ENCODE measurements at regions not wholly inside any gene's neighbourhood (a gene's known extent, or its start where the extent isn't known, plus 50 kb on each side); places are given as distances from the start of the nearest gene placed in this dataset.
"Not testable (repeated sequence)": the region's sequence is repeated elsewhere in the genome, so short reads cannot be mapped to it uniquely, and the experiment has no call there.

DNA sequence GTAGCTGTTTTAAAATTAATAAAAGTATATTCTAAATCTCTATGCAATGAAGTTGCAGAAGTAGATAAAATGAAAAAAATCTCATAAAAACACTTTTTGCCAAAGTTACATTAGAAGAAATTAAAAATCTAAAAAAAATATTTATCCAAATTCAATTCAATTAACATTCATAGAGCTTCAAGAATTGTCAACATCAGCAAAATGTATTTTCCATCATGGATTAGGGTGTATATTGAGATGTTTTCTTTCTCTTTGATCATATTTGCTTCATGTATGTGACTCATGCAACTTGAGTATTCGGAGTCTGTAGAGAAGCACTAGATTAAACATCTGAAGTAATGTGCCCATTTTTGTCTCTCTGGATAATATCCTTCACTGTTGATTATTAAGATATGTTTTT lies 415.3 kb upstream of the FAM174A start:
- Mint-ChIP-seq H3K4me1 (no peaks in the 10 kb centered on the region), H3K36me3 (no peaks in the 10 kb centered on the region), H3K4me3 (no peak overlapping the region), H3K27ac (no peak overlapping the region), H3K27me3 (ENCODE audit: low read depth in 3 of 3) (peaks cover 0 to 2% (median 0%) of the 10 kb centered on the region in 3 donors), H3K9me3 (peaks cover 0 to 14% (median 2%) of the 10 kb centered on the region in 6 donors)
- DNase-seq, result no peak

DNA sequence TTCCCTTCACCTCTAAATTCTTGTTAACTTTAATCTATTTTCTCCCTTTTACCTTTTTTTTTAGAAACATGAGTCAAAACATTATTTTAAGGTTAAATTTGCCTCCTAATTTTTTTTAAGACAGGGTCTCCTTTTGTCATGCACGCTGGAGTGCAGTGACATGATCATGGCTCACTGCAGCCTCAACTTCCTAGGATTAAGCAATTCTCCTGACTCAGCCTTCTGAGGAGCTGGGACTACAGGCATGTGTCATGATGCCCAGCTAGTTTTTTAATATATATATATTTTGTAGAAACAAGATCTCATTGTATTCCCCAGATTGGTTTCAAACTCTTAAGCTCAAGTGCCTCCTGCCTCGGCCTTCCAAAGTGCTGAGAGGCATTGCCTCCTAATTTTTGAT lies 424.7 kb upstream of the FAM174A start:
- peaks cover 12 to 46% (median 28%) of the 10 kb centered on the region in 6 donors for H3K9me3 Mint-ChIP-seq
- H3K27ac Mint-ChIP-seq, result no peak overlapping the region
- H3K4me3 Mint-ChIP-seq, result no peak overlapping the region
- H3K36me3 Mint-ChIP-seq, result no peaks in the 10 kb centered on the region
- H3K4me1 Mint-ChIP-seq, result no peaks in the 10 kb centered on the region
- H3K27me3 Mint-ChIP-seq (ENCODE audit: low read depth in 3 of 3), result peaks cover 0 to 2% (median 0%) of the 10 kb centered on the region in 3 donors
- DNase-seq, result no peak

DNA sequence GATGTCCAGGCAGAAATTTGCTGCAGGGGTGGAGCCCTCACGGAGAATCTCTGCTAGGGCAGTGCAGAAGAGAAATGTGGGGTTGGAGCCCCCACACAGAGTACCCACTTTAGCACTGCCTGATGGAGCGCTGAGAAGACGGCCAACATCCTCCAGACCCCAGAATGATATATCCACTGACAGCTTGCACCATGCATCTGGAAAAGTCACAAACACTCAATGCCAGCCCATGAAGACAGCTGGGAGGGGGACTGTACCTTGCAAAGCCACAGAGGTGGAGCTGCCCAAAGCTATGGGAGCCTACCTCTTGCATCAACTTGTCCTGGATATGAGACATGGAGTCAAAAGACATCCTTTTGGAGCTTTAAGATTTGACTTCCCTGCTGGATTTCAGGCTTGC lies 426.3 kb upstream of the FAM174A start:
- no peak overlapping the region for H3K27ac Mint-ChIP-seq
- H3K9me3 Mint-ChIP-seq, result peaks cover 9 to 45% (median 24%) of the 10 kb centered on the region in 6 donors
- DNase-seq, result no peak
- H3K4me3 Mint-ChIP-seq, result no peak overlapping the region
- no peaks in the 10 kb centered on the region for H3K4me1 Mint-ChIP-seq
- H3K36me3 Mint-ChIP-seq, result no peaks in the 10 kb centered on the region
- peaks cover 0 to 2% (median 0%) of the 10 kb centered on the region in 3 donors for H3K27me3 Mint-ChIP-seq (ENCODE audit: low read depth in 3 of 3)

DNA sequence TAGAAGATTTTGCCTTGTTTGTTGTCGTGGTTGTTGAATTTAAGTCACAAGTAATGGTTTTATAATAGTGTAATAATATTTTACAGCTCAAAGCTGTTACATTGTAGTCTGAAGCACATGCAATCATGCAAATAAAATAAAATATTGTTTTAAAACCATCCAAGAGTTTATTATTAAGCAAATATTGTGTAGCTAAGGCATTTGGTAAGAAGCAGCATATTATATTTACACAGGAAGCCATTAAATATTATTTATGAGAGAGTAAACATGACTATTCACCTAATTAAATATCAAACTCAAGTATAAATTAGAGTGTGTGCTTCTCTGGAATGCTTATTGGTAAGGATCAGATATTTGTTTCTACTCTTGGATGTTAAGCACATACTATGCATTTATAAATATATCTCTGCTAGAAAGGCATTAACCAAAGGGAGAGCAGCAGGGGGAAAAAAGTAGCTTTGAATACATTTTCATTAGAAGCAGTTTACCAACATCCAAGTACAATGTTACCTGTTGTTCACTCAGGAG lies 431.5 kb upstream of the FAM174A start:
- not testable (repeated sequence) for H3K27me3 Mint-ChIP-seq (ENCODE audit: low read depth in 3 of 3); H3K36me3 Mint-ChIP-seq; H3K4me3 Mint-ChIP-seq; DNase-seq; H3K27ac Mint-ChIP-seq; H3K4me1 Mint-ChIP-seq
- H3K9me3 Mint-ChIP-seq, result peaks cover 0 to 20% (median 5%) of the 10 kb centered on the region in 6 donors

DNA sequence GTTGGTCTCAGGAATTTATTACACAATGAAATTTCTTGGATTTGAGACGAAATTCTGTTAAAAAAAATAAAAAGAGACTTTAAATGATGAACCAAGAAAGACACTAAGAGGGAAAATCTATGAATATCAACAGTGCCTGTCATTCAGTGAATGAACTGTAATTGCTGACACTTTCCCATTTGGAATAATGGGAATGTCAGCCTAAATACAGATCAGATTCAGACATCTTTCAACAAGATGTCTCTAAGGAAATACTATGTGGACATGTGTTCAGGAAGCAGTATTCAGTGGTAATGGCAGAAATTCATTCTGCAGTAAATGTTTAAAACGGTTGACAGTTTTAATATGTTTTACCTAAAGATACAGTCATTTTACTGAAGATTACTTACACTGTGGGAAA lies 433.7 kb upstream of the FAM174A start:
- H3K27ac Mint-ChIP-seq; H3K9me3 Mint-ChIP-seq; DNase-seq; H3K36me3 Mint-ChIP-seq; H3K27me3 Mint-ChIP-seq (ENCODE audit: low read depth in 3 of 3); H3K4me3 Mint-ChIP-seq; H3K4me1 Mint-ChIP-seq: not testable (repeated sequence)

DNA sequence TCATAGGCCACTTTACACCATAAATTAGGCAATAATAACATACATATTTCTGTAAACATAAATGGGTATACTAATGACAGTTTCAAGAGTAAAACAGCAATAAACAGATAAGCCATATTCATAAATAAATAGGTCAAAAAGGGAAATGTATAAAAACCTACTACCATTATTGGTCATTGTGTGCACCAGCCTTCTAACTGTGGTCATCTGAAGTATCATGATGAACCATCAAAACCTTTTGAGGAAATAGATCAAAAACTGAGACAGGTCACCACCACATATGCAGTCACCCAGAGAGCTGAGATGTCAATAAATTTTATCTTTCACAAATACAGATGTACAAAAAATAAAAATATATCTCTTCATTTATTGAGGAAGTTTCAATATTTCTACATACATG lies 438.8 kb upstream of the FAM174A start:
- not testable (repeated sequence) for H3K4me3 Mint-ChIP-seq; H3K4me1 Mint-ChIP-seq; H3K27ac Mint-ChIP-seq; H3K27me3 Mint-ChIP-seq (ENCODE audit: low read depth in 3 of 3); H3K9me3 Mint-ChIP-seq; DNase-seq; H3K36me3 Mint-ChIP-seq

DNA sequence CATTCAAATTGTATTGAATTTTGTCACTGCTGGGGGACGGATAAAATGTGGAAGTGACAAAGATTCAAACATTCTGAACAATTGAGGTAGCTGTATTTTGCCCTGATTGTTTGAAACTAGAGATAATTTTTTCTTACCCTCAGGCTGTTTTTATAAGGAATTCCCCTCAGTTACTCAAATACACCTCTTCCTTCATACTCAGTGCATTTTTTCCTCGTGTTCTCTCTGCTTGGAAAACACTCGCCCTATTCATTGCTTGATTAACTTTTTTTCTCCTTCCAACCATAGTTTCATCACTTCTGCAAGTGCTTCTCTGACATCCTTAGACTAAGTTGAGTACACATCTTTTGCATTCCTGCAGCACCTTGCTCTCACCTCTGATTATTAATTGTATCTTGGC lies 454.5 kb upstream of the FAM174A start:
- H3K36me3 Mint-ChIP-seq; H3K4me1 Mint-ChIP-seq; H3K9me3 Mint-ChIP-seq; H3K27ac Mint-ChIP-seq; H3K27me3 Mint-ChIP-seq (ENCODE audit: low read depth in 3 of 3); DNase-seq; H3K4me3 Mint-ChIP-seq: not testable (repeated sequence)

DNA sequence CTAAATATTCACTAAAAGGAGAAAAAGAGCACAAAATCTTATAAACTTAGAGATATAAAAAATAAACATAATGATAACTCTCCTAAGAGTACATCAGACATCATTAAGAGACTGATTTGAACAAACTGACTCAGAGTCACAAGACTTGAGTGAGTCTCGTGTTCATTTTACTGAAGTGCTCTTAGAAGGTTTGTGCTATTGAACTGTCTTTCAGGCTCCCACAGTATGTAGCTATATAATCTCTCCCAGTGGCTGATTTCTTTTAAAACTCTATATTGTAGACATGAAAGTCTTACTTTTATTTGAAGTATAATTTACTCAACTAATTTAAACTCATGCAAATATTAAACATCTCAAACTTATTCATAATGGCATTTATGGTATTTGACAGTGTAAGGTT lies 456.0 kb upstream of the FAM174A start:
- H3K27me3 Mint-ChIP-seq (ENCODE audit: low read depth in 3 of 3); H3K4me3 Mint-ChIP-seq; H3K36me3 Mint-ChIP-seq; H3K27ac Mint-ChIP-seq; H3K9me3 Mint-ChIP-seq; DNase-seq; H3K4me1 Mint-ChIP-seq: not testable (repeated sequence)

DNA sequence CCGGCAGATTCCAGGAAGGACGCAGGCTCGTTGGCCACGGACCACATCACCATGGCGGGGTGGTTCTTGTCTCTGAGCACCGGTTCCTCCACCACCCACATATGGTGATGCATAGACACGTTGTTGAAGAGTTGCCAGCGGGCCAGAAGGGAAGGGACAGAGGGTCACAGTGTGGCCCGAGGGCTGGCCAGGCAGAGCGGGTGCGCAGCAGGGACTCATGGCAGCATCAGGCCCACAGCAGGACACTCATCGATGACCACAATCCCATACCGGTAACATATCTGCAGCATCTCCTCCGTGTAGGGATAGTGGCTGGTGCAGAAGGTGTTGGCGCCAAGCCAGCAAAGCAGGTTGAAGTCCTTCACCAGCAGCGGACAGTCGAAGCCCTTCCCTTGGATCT lies 469.2 kb upstream of the FAM174A start:
- H3K36me3 Mint-ChIP-seq; H3K4me3 Mint-ChIP-seq; H3K4me1 Mint-ChIP-seq; H3K27me3 Mint-ChIP-seq (ENCODE audit: low read depth in 3 of 3); H3K27ac Mint-ChIP-seq; DNase-seq; H3K9me3 Mint-ChIP-seq: not testable (repeated sequence)

DNA sequence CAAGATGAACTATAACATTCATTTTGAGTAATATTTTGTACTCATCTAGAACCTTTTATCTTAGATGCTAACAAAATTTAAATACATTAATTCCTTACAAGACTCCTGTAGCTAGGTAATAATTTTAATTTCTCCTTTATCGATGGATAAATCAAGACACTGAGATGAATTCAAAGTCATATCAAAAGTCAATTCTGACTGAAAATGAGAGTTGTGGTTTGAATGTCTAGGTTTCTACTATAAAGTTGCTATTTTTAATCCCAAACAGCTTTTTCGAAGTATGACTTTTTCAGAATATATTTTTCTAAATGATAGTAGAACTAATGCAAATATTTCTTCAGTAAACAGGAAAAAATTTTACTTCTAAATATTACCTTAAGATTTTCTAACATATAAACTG lies 491.7 kb upstream of the FAM174A start:
- Mint-ChIP-seq H3K4me1 (no peaks in the 10 kb centered on the region), H3K36me3 (no peaks in the 10 kb centered on the region), H3K27ac (no peak overlapping the region), H3K4me3 (no peak overlapping the region), H3K9me3 (peaks cover 0 to 6% (median under 1%) of the 10 kb centered on the region in 6 donors), H3K27me3 (ENCODE audit: low read depth in 3 of 3) (no peaks in the 10 kb centered on the region)
- DNase-seq, result no peak

DNA sequence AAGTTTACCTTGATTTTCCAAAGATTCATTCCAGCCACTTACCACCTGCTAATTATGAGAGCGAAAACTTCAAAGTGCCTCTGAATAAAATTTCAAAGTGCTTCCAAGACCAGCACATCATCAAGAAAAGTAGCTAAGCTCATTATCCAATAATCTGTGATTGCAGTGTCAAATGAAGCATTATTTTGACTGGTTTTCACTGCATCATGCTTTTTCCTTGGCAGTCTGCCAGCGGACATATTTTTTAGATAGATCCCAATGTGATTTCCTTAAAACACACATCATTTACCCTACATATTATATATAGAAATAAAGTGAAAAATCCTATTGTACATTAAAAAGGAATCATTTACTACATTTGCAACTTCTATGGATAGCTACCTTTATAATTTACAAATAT lies 508.6 kb upstream of the FAM174A start:
- Mint-ChIP-seq H3K4me1 (no peaks in the 10 kb centered on the region), H3K36me3 (no peaks in the 10 kb centered on the region), H3K4me3 (no peak overlapping the region), H3K27me3 (ENCODE audit: low read depth in 3 of 3) (peaks cover 0 to 4% (median 0%) of the 10 kb centered on the region in 3 donors), H3K9me3 (peaks cover 5 to 39% (median 14%) of the 10 kb centered on the region in 6 donors), H3K27ac (no peak overlapping the region)
- DNase-seq, result no peak

DNA sequence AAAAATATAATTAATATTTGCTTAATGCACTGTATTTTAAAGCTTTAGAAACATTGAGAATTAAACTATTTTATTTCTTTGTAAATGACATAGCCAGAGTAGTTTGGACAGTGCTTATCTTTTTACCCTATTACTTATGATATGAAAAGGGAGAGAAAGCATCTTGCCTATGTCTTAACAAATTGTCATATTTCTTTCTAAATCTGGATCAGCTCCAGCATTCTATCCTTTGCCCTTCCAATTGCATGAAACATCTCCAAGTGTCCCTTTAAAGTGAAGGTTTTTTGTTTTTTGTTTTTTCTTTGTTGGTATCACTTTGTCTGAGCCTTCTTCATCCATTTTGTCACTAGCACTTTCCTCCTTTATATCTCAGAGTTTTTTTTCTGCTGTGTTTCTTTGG lies 511.6 kb upstream of the FAM174A start:
- Mint-ChIP-seq H3K9me3 (peaks cover under 1 to 18% (median 11%) of the 10 kb centered on the region in 6 donors), H3K4me1 (no peaks in the 10 kb centered on the region), H3K4me3 (no peak overlapping the region), H3K27me3 (ENCODE audit: low read depth in 3 of 3) (no peaks in the 10 kb centered on the region), H3K36me3 (no peaks in the 10 kb centered on the region), H3K27ac (no peak overlapping the region)
- no peak for DNase-seq

DNA sequence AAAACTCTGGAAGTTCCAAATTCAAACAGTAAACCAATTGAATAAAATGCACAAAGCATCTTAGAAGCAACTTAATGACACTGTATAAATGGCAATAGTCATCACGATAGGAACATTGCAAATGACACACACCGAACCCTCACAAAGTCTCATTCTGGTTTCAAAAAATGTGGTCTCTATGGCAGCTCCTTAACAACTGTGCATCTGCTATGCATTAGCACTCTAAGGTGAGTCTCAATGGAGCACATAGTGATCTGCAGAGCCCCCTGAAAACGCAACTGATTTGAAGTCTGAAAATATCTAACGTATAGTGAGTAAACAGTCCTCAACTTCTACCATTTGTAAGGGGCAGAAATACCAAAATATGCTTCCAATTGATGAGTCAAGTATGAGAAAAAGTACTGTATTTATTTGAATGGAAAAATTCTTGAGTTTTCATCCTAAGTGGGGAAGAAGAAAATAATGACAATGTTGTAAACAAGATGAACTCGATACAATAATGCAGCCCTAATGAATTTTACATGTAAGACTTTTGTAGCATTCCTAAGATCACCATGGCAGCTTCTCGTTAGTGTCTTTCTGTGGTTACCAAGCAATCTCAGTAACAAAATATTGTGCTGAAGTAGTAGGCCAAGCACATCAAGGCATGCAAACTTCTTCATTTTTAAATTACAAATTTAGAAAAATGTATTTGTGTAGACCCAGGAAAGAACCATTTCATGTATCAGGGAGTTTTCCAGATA lies 517.5 kb upstream of the FAM174A start:
- DNase-seq, result no peak
- H3K27ac Mint-ChIP-seq, result no peak overlapping the region
- no peaks in the 10 kb centered on the region for H3K36me3 Mint-ChIP-seq
- no peaks in the 10 kb centered on the region for H3K27me3 Mint-ChIP-seq (ENCODE audit: low read depth in 3 of 3)
- H3K9me3 Mint-ChIP-seq, result peaks cover 2 to 11% (median 5%) of the 10 kb centered on the region in 6 donors
- H3K4me3 Mint-ChIP-seq, result no peak overlapping the region
- H3K4me1 Mint-ChIP-seq, result no peaks in the 10 kb centered on the region

DNA sequence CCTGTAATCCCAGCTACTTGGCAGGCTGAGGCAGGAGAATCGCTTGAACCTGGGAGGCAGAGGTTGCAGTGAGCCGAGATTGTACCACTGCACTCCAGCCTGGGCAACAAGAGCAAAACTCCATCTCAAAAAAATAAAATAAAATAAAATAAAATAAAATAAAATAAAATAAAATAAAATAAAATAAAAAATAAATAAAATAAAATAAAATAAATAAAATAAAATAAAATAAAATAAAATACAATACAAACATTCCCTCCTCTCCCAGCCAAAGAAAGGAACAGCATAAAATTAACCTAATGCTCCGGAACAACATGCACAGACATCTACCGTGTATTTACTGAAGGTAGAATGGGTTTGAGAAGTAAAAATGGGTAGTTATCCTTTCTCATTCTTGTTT lies 521.9 kb upstream of the FAM174A start:
- H3K36me3 Mint-ChIP-seq; H3K4me3 Mint-ChIP-seq; H3K27ac Mint-ChIP-seq; DNase-seq; H3K4me1 Mint-ChIP-seq; H3K27me3 Mint-ChIP-seq (ENCODE audit: low read depth in 3 of 3): not testable (repeated sequence)
- peaks cover 1 to 17% (median 10%) of the 10 kb centered on the region in 6 donors for H3K9me3 Mint-ChIP-seq

DNA sequence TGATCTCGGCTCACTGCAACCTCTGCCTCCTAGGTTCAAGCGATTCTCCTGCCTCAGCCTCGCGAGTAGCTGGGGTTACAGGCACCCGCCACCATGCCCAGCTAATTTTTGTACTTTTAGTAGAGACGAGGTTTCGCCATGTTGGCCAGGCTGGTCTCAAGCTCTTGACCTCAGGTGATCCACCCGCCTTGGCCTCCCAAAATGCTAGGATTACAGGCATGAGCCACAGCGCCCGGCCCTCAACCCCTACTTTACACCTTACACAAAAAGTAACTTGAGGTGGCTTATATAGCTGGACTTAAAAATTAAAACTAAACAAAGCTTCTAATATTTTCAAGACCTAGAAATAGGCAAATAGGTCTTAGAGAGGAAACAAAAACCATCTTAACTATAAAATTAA lies 524.0 kb upstream of the FAM174A start:
- not testable (repeated sequence) for H3K27me3 Mint-ChIP-seq (ENCODE audit: low read depth in 3 of 3); H3K4me1 Mint-ChIP-seq; DNase-seq; H3K27ac Mint-ChIP-seq; H3K4me3 Mint-ChIP-seq; H3K36me3 Mint-ChIP-seq
- H3K9me3 Mint-ChIP-seq, result peaks cover 6 to 27% (median 13%) of the 10 kb centered on the region in 6 donors

Measured in immature natural killer cell (primary cell).